Hepatocyte (in vitro differentiated cells): ENCODE measurements at regions not wholly inside any gene's neighbourhood (a gene's known extent, or its start where the extent isn't known, plus 50 kb on each side); places are given as distances from the start of the nearest gene placed in this dataset.

Experiments used
- DNase-seq: peaks from one replicate; pipeline ENCODE4 v3.0.0-alpha.2; 2016; ENCODE audit warnings: low spot score
- H2AFZ ChIP-seq: fragments of 200-600 bp; sonication (generic); 2 replicates; pipeline ENCODE4 v1.6.0; 2016; ENCODE audit warnings: antibody characterized with exemption, mild to moderate bottlenecking
- H3K27ac ChIP-seq: fragments of 200-600 bp; sonication (generic); 2 replicates; pipeline ENCODE4 v1.5.1; 2016; ENCODE audit warnings: mild to moderate bottlenecking
- H3K27me3 ChIP-seq: fragments of 200-600 bp; sonication (generic); 2 replicates; pipeline ENCODE4 v1.6.1; 2016
- H3K36me3 ChIP-seq: fragments of 200-600 bp; sonication (generic); replicated peaks from 2 replicates; pipeline ENCODE4 v1.5.1; 2016; ENCODE audit warnings: low read depth; ENCODE audit not compliant: insufficient read depth
- H3K4me1 ChIP-seq: fragments of 200-600 bp; sonication (generic); 2 replicates; pipeline ENCODE4 v1.5.1; 2016; ENCODE audit warnings: mild to moderate bottlenecking, moderate library complexity; ENCODE audit not compliant: insufficient read depth
- H3K4me2 ChIP-seq: fragments of 200-600 bp; sonication (generic); 2 replicates; pipeline ENCODE4 v1.6.0; 2016
- H3K4me3 ChIP-seq: fragments of 200-600 bp; sonication (generic); 2 replicates; pipeline ENCODE4 v1.5.1; 2016; ENCODE audit warnings: mild to moderate bottlenecking
- H3K79me2 ChIP-seq: fragments of 200-600 bp; sonication (generic); 2 replicates; pipeline ENCODE4 v1.6.0; 2017; ENCODE audit warnings: mild to moderate bottlenecking
- H3K9me2 ChIP-seq: fragments of 200-600 bp; sonication (generic); replicated peaks from 2 replicates; pipeline ENCODE4 v1.6.0; 2017; ENCODE audit warnings: mild to moderate bottlenecking; ENCODE audit not compliant: insufficient read depth
- H3K9me3 ChIP-seq: fragments of 200-600 bp; sonication (generic); 2 replicates; pipeline ENCODE4 v1.5.1; 2016; ENCODE audit warnings: low read depth, mild to moderate bottlenecking
- H4K20me1 ChIP-seq: fragments of 200-600 bp; sonication (generic); 2 replicates; pipeline ENCODE4 v1.6.0; 2016; ENCODE audit warnings: mild to moderate bottlenecking; ENCODE audit not compliant: insufficient read depth, poor library complexity, severe bottlenecking
- CTCF ChIP-seq: fragments of 200-600 bp; sonication (generic); IDR thresholded peaks from 2 replicates; pipeline ENCODE4 v1.5.1; 2016; ENCODE audit warnings: antibody characterized with exemption, mild to moderate bottlenecking; ENCODE audit not compliant: poor library complexity
- EZH2 ChIP-seq: fragments of 200-600 bp; sonication (generic); IDR thresholded peaks from 2 replicates; pipeline ENCODE4 v1.6.1; 2016; ENCODE audit warnings: antibody characterized with exemption, mild to moderate bottlenecking, borderline replicate concordance
- EZH2phosphoT487 ChIP-seq: fragments of 200-600 bp; sonication (generic); IDR thresholded peaks from one replicate; pipeline ENCODE4 v1.6.1; 2018; ENCODE audit warnings: antibody characterized with exemption, mild to moderate bottlenecking, low read depth, moderate library complexity; ENCODE audit not compliant: unreplicated experiment, severe bottlenecking
- WGBS: methylation state at CpG from one replicate; pipeline ENCODE4 v1.1.6; 2016; ENCODE audit warnings: low lambda C conversion rate; ENCODE audit errors: missing lambda C conversion rate; 5-methylcytosine and 5-hydroxymethylcytosine counted together

DNA sequence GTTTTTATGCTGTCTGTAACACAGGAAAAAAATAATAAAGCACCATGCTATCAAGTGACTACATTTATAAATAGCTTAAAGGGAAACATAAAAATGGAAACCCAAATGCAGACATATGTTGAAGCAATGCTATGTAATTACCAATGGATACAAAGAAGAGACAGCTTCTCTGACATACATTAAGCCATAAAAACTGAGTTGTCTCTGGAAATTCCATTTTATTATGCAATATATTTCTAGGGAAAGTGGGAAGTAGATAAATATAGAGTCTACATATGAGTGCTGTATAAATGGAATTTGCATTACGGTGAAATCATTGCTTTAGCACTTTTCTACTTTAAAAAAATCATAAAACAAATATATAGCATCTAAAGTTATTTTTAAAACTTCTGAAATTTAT, 135.2 kb upstream of the COL11A1 start:
- WGBS, result 75% methylated on average over 1 of the region's 1 CpG
- H3K9me3 ChIP-seq, result no peaks in the 10 kb centered on the region
- no peaks in the 10 kb centered on the region for H3K79me2 ChIP-seq
- H3K27ac ChIP-seq, result no peak overlapping the region
- no peaks in the 10 kb centered on the region for H3K9me2 ChIP-seq
- no peak for DNase-seq
- H3K4me1 ChIP-seq, result no peaks in the 10 kb centered on the region
- no peak overlapping the region for H2AFZ ChIP-seq
- no peak overlapping the region for H3K4me3 ChIP-seq
- H3K4me2 ChIP-seq, result no peak overlapping the region
- TF ChIP-seq EZH2phosphoT487 (no peak), CTCF (no peak), EZH2 (no peak)
- H4K20me1 ChIP-seq, result no peaks in the 10 kb centered on the region
- H3K36me3 ChIP-seq, result no peaks in the 10 kb centered on the region
- no peaks in the 10 kb centered on the region for H3K27me3 ChIP-seq

DNA sequence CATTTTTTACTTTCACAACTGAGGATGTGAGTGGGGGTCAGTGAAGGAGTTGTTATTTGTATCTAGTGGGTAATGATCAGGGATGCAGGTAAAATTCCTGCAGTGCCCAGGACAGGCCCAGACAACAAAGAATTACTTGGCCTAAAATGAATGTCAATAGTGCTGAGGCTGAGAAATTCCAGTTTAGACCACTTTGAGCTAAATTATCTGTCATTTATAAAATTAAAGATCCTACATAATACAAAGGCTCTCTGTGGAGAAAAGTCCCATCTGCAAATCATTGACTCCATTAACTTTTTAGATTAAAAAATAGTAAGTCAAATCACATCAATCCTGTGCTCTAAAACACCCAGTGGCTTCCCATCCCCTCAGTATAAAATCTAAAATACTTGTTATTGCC, 130.7 kb upstream of the COL11A1 start:
- Histone ChIP-seq H3K9me3 (no peaks in the 10 kb centered on the region), H3K27ac (no peak overlapping the region)
- TF ChIP-seq CTCF (no peak), EZH2 (no peak), EZH2phosphoT487 (no peak)

GRCh38 chr1:103230061-103230460, 121.7 kb upstream of the COL11A1 start:
- Histone ChIP-seq H3K4me2 (no peak overlapping the region), H3K4me3 (no peak overlapping the region), H3K4me1 (no peaks in the 10 kb centered on the region), H3K36me3 (no peaks in the 10 kb centered on the region), H3K27ac (no peak overlapping the region), H4K20me1 (no peaks in the 10 kb centered on the region), H2AFZ (no peak overlapping the region), H3K27me3 (no peaks in the 10 kb centered on the region), H3K79me2 (no peaks in the 10 kb centered on the region), H3K9me3 (no peaks in the 10 kb centered on the region), H3K9me2 (no peaks in the 10 kb centered on the region)
- 83% methylated on average over 4 of the region's 4 CpGs for WGBS
- DNase-seq, result no peak
- TF ChIP-seq EZH2, result no peak

More for the DNA sequence above, 130.7 kb upstream of the COL11A1 start:
- no peaks in the 10 kb centered on the region for H3K9me2 ChIP-seq
- no peaks in the 10 kb centered on the region for H3K4me1 ChIP-seq
- no peaks in the 10 kb centered on the region for H3K27me3 ChIP-seq
- H4K20me1 ChIP-seq, result no peaks in the 10 kb centered on the region
- H3K4me3 ChIP-seq, result no peak overlapping the region
- H3K4me2 ChIP-seq, result no peak overlapping the region
- no peaks in the 10 kb centered on the region for H3K79me2 ChIP-seq
- H3K36me3 ChIP-seq, result no peaks in the 10 kb centered on the region
- no peak overlapping the region for H2AFZ ChIP-seq
- no peak for DNase-seq

GRCh38 chr1:103220631-103221041, 112.3 kb upstream of the COL11A1 start:
- Histone ChIP-seq H3K27ac (no peak overlapping the region), H3K4me1 (no peaks in the 10 kb centered on the region), H2AFZ (no peak overlapping the region), H4K20me1 (no peaks in the 10 kb centered on the region), H3K36me3 (no peaks in the 10 kb centered on the region), H3K27me3 (no peaks in the 10 kb centered on the region), H3K4me3 (no peak overlapping the region), H3K9me3 (no peaks in the 10 kb centered on the region), H3K4me2 (no peak overlapping the region), H3K79me2 (no peaks in the 10 kb centered on the region), H3K9me2 (no peaks in the 10 kb centered on the region)
- WGBS, result 39% methylated on average over 1 of the region's 1 CpG
- TF ChIP-seq EZH2phosphoT487 (no peak), CTCF (no peak), EZH2 (no peak)
- DNase-seq, result no peak
